ENCODE measurements at regions not wholly inside any gene's neighbourhood (a gene's known extent, or its start where the extent isn't known, plus 50 kb on each side); places are given as distances from the start of the nearest gene placed in this dataset.

DNA sequence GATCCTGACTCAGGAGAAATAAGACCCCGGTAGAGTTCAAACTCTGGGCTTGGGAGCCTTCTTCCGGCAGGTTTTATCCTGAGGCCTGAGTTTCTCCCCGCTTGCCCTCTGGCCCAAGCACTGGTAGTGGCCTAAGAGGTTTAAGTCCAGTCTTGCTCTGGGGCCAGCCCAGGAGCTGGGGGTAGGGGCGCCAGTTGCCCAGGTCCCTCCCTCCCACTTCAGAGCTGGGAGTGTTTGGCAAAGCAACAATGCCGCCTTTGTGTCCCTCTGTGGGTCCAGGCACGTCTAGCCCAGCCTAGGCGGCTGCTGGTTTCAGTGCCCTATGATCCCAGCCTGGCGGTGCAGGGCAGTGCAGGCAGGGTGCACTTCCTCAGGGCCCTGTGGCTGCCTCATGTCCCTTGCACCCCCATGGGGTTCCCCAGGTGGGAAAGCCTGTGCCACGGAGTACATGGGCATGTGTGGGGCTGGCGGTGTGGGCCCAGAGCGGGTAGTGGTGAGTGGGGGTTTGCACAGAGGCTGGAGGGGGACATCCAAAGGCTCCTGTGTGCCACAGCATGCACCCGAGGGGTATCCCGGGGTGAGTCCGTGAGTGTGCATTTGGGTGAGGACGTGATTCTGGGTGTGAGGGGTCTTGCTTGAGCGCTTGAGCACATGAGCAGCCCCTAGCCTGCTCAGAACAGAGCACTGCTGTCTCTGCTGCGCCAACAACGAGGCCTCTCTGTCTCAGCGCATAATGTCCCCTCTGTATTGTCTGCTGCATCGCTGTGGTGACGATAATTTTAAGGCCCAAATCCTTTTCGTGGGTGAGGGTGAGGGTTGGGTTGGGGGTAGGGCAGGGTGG, 61.7 kb upstream of the PSD2 start:
- intact Hi-C loops (cut with DNase I), result no loop called here
- ATAC-seq, result peak; percentile 30 to 57
- DNase-seq, result no peak

GRCh38 chr5:139734539-139734916, 61.1 kb upstream of the PSD2 start:
- DNase-seq (no peak), ATAC-seq (no peak)
- intact Hi-C loops (cut with DNase I), result no loop called here

DNA sequence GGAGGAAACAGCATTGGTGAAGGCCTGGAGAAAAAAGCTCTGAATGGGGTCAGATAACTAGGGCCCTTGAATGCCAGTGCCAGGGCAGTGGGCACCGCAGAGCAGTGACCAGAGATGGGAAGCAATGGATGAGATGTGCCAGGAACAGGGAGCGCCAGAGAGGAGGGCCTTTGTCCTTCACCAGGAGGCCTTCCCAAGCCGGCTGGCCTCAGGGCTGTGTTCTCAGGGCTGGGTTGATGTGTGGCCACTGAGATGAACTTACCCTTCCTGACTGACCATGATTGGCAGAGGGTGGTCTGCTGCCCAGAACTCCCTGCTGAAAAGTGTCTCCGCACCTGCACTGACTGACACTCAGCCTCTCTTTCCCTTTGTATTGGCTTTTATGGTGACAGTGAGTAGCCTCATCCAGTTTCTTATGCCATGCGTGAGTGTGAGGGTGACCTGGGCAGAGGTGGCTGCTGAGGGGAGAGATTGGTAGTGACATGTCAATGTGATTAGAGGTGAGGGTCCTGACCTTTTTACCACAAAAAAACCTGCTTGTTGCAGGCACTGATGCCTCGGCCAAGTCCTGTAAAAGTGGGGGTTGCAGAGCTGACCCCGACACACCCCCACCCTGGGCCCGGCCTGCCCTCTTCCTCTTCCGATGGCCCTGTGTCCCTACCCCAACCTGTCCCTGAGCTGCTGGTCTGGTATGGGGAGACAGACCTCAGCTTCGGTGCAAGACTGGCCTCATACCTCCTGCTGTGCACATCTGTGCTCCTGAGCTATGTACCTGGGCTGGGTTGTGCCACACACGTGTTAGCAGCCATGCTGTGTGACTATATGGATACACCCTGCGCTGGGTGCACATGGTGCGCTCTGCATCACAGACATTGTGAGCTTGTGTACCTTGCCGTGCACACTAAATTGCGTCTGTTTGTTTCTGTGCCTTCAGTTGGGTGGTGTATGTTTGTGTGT, 57.1 kb upstream of the PSD2 start:
- intact Hi-C loops (cut with DNase I), result no loop called here
- ATAC-seq (no peak), DNase-seq (no peak)

DNA sequence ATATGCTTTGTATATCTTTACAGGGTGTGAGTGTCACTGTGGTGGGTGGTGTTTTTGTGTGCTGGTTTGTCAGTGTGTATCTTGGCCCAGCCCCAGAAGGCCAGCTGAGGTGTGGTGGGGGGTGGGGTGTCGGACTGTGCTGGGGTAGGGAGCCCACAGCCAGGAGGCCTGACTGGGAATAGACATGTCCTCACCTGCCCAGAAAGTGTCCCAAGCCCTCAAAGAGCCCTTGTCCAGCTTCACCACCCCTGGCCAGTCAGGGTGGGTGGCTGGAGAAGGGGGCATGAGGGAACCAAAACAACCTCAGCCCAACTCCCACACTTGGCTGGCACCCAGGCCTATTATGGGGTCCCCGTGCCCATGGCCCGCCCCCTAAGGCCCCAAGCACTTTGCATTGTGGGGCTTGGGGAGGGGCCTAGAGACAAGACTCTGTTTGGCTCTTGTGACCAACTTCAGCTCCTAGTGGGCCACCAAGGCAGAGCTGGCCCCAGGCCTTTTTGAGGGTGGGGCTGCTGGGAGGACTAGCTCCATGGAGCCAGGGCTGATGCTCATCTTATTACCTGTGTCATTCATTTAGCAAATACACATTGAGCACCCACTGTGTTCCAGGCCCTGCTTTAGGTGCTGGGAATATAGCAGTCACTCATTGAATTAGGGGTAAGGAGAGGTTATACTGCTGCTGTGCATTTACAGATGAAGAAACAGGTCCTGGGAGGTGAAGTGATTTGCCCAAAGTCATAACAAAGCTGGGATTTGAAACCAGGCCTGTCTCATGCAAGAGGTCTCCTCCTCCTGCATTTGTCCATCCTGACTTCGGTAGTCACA, 56.2 kb upstream of the PSD2 start:
- DNase-seq, result no peak
- no peak for ATAC-seq
- intact Hi-C loops (cut with DNase I), result no loop called here

GRCh38 chr5:139740138-139740991, 55.2 kb upstream of the PSD2 start:
- DNase-seq, result no peak
- ATAC-seq, result no peak
- intact Hi-C loops (cut with DNase I), result no loop called here

DNA sequence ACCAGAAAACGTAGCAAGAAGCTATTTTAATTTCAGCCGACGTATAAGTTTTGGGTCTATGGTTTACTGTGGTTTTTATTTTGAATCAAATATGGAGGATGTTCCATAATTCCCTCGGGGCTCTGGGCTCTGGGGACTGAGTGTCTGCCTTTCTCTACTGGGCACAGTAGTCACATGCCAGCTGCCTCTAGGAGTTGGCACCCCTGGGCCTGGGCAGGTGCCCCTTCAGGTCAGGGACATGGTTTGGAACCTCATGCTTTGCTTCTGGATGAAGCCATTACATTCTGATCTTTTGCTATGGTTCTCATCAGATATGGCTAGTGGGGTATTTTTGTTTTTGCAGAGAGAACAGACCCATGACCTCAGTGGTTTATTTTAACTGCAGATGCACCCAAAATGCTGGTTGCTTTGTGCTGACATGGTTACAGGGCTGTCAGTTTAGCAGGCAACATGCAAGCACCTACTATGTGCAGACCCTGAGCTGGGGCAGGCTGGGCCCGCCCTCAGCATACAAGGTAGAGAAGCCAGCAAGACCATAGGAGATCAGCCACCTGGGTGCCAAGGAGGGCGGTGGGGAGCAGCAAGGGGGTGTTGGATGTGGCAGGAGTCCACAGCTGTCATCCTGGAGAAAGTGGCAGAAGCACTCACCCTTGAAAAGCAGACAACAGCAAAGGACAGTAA, 54.5 kb upstream of the PSD2 start:
- intact Hi-C loops (cut with DNase I), result no loop called here
- ATAC-seq (no peak), DNase-seq (no peak)

- ATAC-seq (no peak), DNase-seq (no peak)
- intact Hi-C loops (cut with DNase I), result no loop called here
Observed at GRCh38 chr5:139741823-139742172, 53.8 kb upstream of the PSD2 start.

- ATAC-seq (no peak), DNase-seq (no peak)
- intact Hi-C loops (cut with DNase I), result no loop called here
Observed at GRCh38 chr5:139742173-139742903, 53.3 kb upstream of the PSD2 start.

- ATAC-seq, result no peak
- no peak for DNase-seq
- intact Hi-C loops (cut with DNase I), result no loop called here
Observed at GRCh38 chr5:139743001-139743771, 52.4 kb upstream of the PSD2 start.

DNA sequence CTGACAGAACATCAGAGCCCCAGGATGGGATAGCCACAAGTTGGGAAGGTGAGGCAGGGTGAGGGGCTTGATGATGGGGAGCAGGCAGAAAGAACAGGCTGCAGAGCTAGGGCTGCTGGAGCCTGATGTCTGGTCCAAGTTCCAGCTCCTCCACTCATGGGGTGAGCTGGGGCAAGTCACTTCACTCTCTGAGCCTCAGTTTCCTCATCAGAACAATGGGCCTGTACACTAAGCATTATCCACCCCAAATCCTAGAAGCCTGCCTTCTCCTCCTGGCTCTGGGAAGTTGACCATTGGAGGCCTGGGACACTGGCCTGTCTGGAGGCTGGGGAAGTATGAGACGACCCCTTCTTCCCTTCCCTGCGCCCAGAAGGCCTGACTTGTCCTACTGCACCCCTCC, 51.8 kb upstream of the PSD2 start:
- intact Hi-C loops (cut with DNase I), result no loop called here
- no peak for ATAC-seq
- no peak for DNase-seq

DNA sequence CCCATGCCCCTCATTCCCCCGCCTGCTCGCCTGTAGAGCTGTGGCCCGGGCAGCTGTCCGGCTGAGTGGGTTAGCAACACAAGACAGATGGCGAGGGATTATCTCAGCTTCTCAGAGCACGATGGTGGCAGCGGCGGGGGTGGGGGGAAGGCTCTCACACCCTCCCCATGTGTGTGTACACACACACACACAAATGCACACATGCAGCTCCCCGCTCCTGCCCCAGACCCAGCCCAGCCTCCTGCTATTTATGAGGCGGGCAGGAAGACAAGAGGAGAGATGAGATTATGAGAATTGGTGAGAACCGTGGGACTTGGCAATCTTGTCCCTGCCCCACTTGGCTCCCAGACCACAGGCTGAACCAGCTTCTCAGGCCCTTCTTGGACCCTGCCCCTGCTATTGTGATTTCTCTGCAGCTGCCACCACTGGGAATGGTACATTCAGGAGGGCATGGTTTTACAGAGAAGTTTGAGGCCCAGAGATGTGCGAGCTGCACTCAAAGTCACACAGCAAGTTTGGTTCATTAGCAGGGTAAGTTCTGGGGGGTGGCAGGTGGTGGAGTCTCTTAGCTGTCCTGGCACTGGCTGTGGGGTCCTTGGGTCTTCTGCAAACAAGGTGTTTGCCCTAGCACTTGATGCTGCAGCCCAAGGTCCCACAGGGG, 51.0 kb upstream of the PSD2 start:
- DNase-seq (no peak), ATAC-seq (peak in 1 of 2 donors; percentile 5)
- intact Hi-C loops (cut with DNase I), result no loop called here

GRCh38 chr5:139745132-139745799, 50.3 kb upstream of the PSD2 start:
- DNase-seq (peak; percentile 81), ATAC-seq (peak; percentile 42 to 60)
- intact Hi-C loops (cut with DNase I), result no loop called here

- peak; percentile 73 to 82 for ATAC-seq
- intact Hi-C loops (cut with DNase I), result no loop called here
- peak; percentile 74 for DNase-seq
Observed at GRCh38 chr5:139745800-139746690, 49.6 kb upstream of the PSD2 start.

Measured in left cardiac atrium (tissue), 4 donors.